Lower lobe of right lung (tissue), 2 donors: ENCODE measurements at regions not wholly inside any gene's neighbourhood (a gene's known extent, or its start where the extent isn't known, plus 50 kb on each side); places are given as distances from the start of the nearest gene placed in this dataset.
"Not testable (repeated sequence)": the region's sequence is repeated elsewhere in the genome, so short reads cannot be mapped to it uniquely, and the experiment has no call there.

Experiments used
- ATAC-seq, 2 donors: fragments of 200-7000 bp; cut with Tn5 transposase; one replicate each; pipeline ENCODE4 v1.9.1; 2020 to 2022; ENCODE audit warnings: mild to moderate bottlenecking in 2 of 2, moderate library complexity in 2 of 2
- DNase-seq: peaks from one replicate; pipeline ENCODE4 v3.0.0-alpha.2; 2020
- H3K27ac ChIP-seq: fragments of 200-600 bp; one replicate; pipeline ENCODE4 v1.8.0; 2022
- H3K27me3 ChIP-seq: fragments of 200-600 bp; one replicate; pipeline ENCODE4 v1.8.0; 2022; ENCODE audit warnings: low read depth
- H3K36me3 ChIP-seq: fragments of 200-600 bp; one replicate; pipeline ENCODE4 v1.8.0; 2022; ENCODE audit warnings: mild to moderate bottlenecking
- H3K4me1 ChIP-seq: fragments of 200-600 bp; one replicate; pipeline ENCODE4 v1.8.0; 2022
- H3K4me3 ChIP-seq: fragments of 200-600 bp; one replicate; pipeline ENCODE4 v1.8.0; 2022; ENCODE audit warnings: mild to moderate bottlenecking
- H3K9me3 ChIP-seq: fragments of 200-600 bp; one replicate; pipeline ENCODE4 v1.8.0; 2022
- CTCF ChIP-seq: fragments of 200-600 bp; IDR thresholded peaks from one replicate; pipeline ENCODE4 v1.8.0; 2022; ENCODE audit warnings: antibody characterized with exemption, mild to moderate bottlenecking
- intact Hi-C: fragments of 100-400 bp; cut with DNase I; formaldehyde crosslinking; loops from one replicate; pipeline ENCODE4 v1.11.0; 2022
- donor health status: DM: no; HTN: yes; CAD: no; lungs with severe emphysema.

DNA sequence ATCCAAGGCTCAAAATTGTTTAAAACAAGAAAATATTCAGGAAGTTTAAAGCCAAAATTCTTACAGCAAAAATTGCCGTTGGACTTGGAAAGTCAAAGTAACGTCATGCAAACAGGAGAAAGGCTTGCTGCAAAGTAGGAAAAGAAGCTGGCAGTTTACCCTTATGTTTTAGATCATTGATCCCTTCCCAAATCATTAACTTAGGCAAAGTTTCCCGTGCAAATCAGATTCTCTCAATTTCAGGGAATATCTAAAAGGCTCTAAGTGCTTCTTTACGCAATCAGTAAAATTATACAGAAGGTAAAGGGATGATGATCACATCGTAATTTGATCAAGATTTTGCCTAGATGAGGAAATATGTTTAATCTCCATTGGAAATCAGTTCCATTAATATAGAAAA lies 197.5 kb downstream of the ALDH8A1 start:
- intact Hi-C loops, result no loop called here
- TF ChIP-seq CTCF, result no peak
- H3K4me1 ChIP-seq, result no peaks in the 10 kb centered on the region
- no peak for DNase-seq
- no peak overlapping the region for H3K27ac ChIP-seq
- H3K27me3 ChIP-seq, result no peaks in the 10 kb centered on the region
- no peak for ATAC-seq
- no peaks in the 10 kb centered on the region for H3K9me3 ChIP-seq
- H3K4me3 ChIP-seq, result no peak overlapping the region
- no peaks in the 10 kb centered on the region for H3K36me3 ChIP-seq

- no peak for TF ChIP-seq CTCF
Measured at GRCh38 chr6:134750669-134751068, 199.2 kb downstream of the ALDH8A1 start.

GRCh38 chr6:134748484-134748883 lies 201.4 kb downstream of the ALDH8A1 start:
- no peaks in the 10 kb centered on the region for H3K9me3 ChIP-seq
- H3K36me3 ChIP-seq, result no peaks in the 10 kb centered on the region
- intact Hi-C loops, result no loop called here
- no peak for TF ChIP-seq CTCF
- H3K27ac ChIP-seq, result no peak overlapping the region
- no peaks in the 10 kb centered on the region for H3K27me3 ChIP-seq
- no peak for DNase-seq
- no peak overlapping the region for H3K4me3 ChIP-seq
- ATAC-seq, result no peak
- H3K4me1 ChIP-seq, result no peaks in the 10 kb centered on the region

More at GRCh38 chr6:134750669-134751068, 199.2 kb downstream of the ALDH8A1 start:
- H3K9me3 ChIP-seq, result no peaks in the 10 kb centered on the region
- DNase-seq, result no peak
- no peaks in the 10 kb centered on the region for H3K27me3 ChIP-seq
- no peaks in the 10 kb centered on the region for H3K4me1 ChIP-seq
- intact Hi-C loops, result no loop called here
- H3K27ac ChIP-seq, result no peak overlapping the region
- no peaks in the 10 kb centered on the region for H3K36me3 ChIP-seq
- no peak for ATAC-seq
- no peak overlapping the region for H3K4me3 ChIP-seq

- H3K36me3 ChIP-seq, H3K4me1 ChIP-seq, ATAC-seq, H3K9me3 ChIP-seq, H3K27me3 ChIP-seq, DNase-seq, H3K4me3 ChIP-seq, H3K27ac ChIP-seq, intact Hi-C loops: not testable (repeated sequence)
Measured at GRCh38 chr6:134747197-134747596, 202.7 kb downstream of the ALDH8A1 start.

DNA sequence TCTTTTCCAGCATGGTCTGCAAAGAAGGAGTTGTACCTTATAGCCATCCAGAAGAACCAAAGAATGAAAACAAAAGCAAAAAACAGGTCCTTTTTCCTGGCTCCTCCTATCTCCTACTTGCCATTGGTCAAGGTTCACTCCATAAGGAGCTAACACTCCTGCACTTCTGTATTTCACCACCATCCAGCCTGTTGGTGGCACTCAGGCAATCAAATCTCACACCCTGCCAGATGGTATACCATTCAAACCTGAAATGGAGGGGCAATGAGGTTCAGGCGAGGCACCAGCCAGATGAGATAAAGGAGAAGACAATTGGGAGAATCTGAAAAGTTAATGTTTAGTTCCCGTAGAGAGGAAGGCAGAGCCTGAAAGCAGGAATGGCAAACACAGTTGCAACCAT lies 203.8 kb downstream of the ALDH8A1 start:
- intact Hi-C loops, result no loop called here
- Histone ChIP-seq H3K4me3 (no peak overlapping the region), H3K9me3 (no peaks in the 10 kb centered on the region), H3K27me3 (no peaks in the 10 kb centered on the region), H3K27ac (no peak overlapping the region), H3K4me1 (no peaks in the 10 kb centered on the region), H3K36me3 (no peaks in the 10 kb centered on the region)
- TF ChIP-seq CTCF, result no peak
- no peak for ATAC-seq
- DNase-seq, result no peak

GRCh38 chr6:134745192-134745591 lies 204.7 kb downstream of the ALDH8A1 start:
- H3K9me3 ChIP-seq, H3K4me3 ChIP-seq, DNase-seq, H3K27ac ChIP-seq, ATAC-seq, H3K4me1 ChIP-seq, intact Hi-C loops, H3K27me3 ChIP-seq, H3K36me3 ChIP-seq: not testable (repeated sequence)

GRCh38 chr6:134744301-134744700 lies 205.6 kb downstream of the ALDH8A1 start:
- H3K36me3 ChIP-seq, result no peaks in the 10 kb centered on the region
- no peaks in the 10 kb centered on the region for H3K27me3 ChIP-seq
- no peak overlapping the region for H3K4me3 ChIP-seq
- no peak for TF ChIP-seq CTCF
- intact Hi-C loops, result no loop called here
- H3K9me3 ChIP-seq, result no peaks in the 10 kb centered on the region
- peaks cover 15% of the 10 kb centered on the region for H3K4me1 ChIP-seq
- DNase-seq (no peak), ATAC-seq (no peak)
- no peak overlapping the region for H3K27ac ChIP-seq
